CD4-positive, alpha-beta T cell (primary cell): ENCODE measurements at regions not wholly inside any gene's neighbourhood (a gene's known extent, or its start where the extent isn't known, plus 50 kb on each side); places are given as distances from the start of the nearest gene placed in this dataset.

Experiments
- ATAC-seq: fragments of 200-7000 bp; cut with Tn5 transposase; one replicate; pipeline ENCODE4 v1.10.0; 2022; ENCODE audit warnings: mild to moderate bottlenecking; ENCODE audit not compliant: poor library complexity
- CTCF ChIA-PET: fragments of 350-600 bp; sonication (Branson Sonifier 250); formaldehyde crosslinking; loops from one replicate; lab custom pipeline; 2021; ENCODE audit warnings: antibody characterized with exemption, inconsistent platforms; lab: Charles Lee
- POLR2A ChIA-PET: fragments of 350-600 bp; sonication (Branson Sonifier 250); formaldehyde crosslinking; loops from one replicate; lab custom pipeline; 2021; ENCODE audit warnings: antibody characterized with exemption, inconsistent platforms; lab: Charles Lee
- DNase-seq, 14 experiments: peaks; one replicate each; pipeline ENCODE4 v3.0.0-alpha.2; 2013 to 2020; ENCODE audit warnings: mixed read lengths in 2 of 14
- H3K27ac ChIP-seq, 2 donors: one replicate each; pipeline versions ENCODE4 v1.5.1 to v1.7.0; 2013; ENCODE audit warnings: low read length in 2 of 2, low read depth in 1 of 2, mild to moderate bottlenecking in 1 of 2
- H3K27me3 ChIP-seq, 2 experiments: 1 replicate in 1 of 2; 2 replicates in 1 of 2; pipeline versions ENCODE4 v1.6.1 to v1.7.0; 2013; ENCODE audit warnings: low read length in 2 of 2, control low read depth in 1 of 2, mild to moderate bottlenecking in 1 of 2, moderate library complexity in 1 of 2; ENCODE audit not compliant: insufficient read depth in 2 of 2, control insufficient read depth in 1 of 2
- H3K36me3 ChIP-seq: one replicate; pipeline ENCODE4 v1.6.1; 2013; ENCODE audit warnings: low read length, control low read depth; ENCODE audit not compliant: insufficient read depth
- H3K4me1 ChIP-seq: one replicate; pipeline ENCODE4 v1.6.1; 2013; ENCODE audit warnings: low read length, control low read depth; ENCODE audit not compliant: insufficient read depth
- H3K4me3 ChIP-seq: one replicate; pipeline ENCODE4 v1.5.1; 2013; ENCODE audit warnings: mild to moderate bottlenecking, low read length, moderate library complexity
- H3K9me3 ChIP-seq, 2 experiments: 1 replicate in 1 of 2; 2 replicates in 1 of 2; pipeline versions ENCODE4 v1.6.1 to v1.7.0; 2013; ENCODE audit warnings: low read length in 2 of 2, mild to moderate bottlenecking in 2 of 2, control low read depth in 1 of 2, moderate library complexity in 1 of 2; ENCODE audit not compliant: control insufficient read depth in 1 of 2, insufficient read depth in 1 of 2
- H3K27ac Mint-ChIP-seq: one replicate; pipeline ENCODE4 v1.8.0; 2020; ENCODE audit warnings: mixed read lengths
- H3K27me3 Mint-ChIP-seq: one replicate; pipeline ENCODE4 v1.8.0; 2021; ENCODE audit warnings: mixed read lengths
- H3K36me3 Mint-ChIP-seq: one replicate; pipeline ENCODE4 v1.8.0; 2021; ENCODE audit warnings: low read depth, mixed read lengths
- H3K4me1 Mint-ChIP-seq: one replicate; pipeline ENCODE4 v1.8.0; 2021; ENCODE audit warnings: low read depth, mixed read lengths
- H3K4me3 Mint-ChIP-seq: one replicate; pipeline ENCODE4 v1.8.0; 2020; ENCODE audit warnings: mild to moderate bottlenecking, mixed read lengths
- H3K9me3 Mint-ChIP-seq: one replicate; pipeline ENCODE4 v1.8.0; 2020; ENCODE audit warnings: mixed read lengths
- intact Hi-C, 2 experiments: fragments of 100-400 bp; cut with DNase I in 1 of 2; cut with micrococcal nuclease in 1 of 2; formaldehyde crosslinking; loops; one replicate each; pipeline versions ENCODE4 v1.15.1 to v1.9.0; 2023 to 2025; cut with DNase I, micrococcal nuclease
- TF ChIP-seq, protein P1 (sequence below): fragments of 200-600 bp; IDR thresholded peaks from one replicate; pipeline ENCODE4 v1.8.0; 2022; ENCODE audit warnings: antibody characterized with exemption, mild to moderate bottlenecking

DNA sequence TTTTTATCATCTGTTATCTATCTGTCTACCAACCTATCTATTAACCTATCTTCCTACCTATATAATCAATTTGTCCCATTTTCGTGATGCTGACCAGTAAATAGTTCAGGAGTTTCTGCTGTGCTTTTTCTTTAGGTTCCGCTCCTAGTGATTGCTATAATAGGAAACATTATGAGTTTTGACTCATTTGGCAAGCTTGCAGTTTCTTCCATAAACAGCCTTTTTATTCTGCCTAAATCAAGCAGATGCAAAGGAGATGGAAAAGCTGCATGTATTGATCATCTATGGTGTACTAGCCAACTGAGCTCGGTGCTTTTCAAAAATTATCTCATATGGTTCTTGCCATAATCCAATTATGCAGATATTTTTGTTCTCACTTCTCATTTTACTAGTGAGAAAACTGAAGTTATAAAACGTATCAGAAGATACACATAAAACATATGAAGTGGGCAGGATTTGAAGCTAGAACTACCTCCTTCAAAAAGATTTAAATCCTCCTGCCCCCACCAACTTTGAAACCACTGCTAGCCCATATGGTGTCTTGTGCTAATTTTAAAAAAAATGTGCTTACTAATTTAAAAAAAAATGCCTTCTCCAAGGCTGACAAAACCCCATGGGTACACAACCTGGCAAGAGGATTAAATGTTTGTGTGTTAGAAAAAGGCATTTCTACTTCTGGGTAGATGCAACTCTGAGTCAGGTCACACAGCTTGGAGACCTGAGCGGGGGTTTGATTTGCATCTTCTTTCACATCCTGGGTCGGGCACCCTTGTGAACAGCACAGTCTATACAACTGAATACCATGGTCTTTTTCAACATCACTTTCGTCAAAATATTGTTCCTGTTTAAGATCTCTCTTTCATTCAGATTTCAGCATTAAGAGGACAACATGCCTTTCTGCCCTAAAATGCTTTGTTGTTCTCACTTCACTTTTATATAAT lies 267.0 kb downstream of the CHL1 start:
- H3K4me1 ChIP-seq, result no peaks in the 10 kb centered on the region
- H3K36me3 Mint-ChIP-seq, result no peaks in the 10 kb centered on the region
- CTCF ChIA-PET, result no interaction called here
- ATAC-seq (no peak), DNase-seq (no peak)
- intact Hi-C loops, result no loop called here
- no peaks in the 10 kb centered on the region for H3K9me3 Mint-ChIP-seq
- no peak overlapping the region for H3K27ac Mint-ChIP-seq
- no peak overlapping the region for H3K4me3 ChIP-seq
- H3K4me1 Mint-ChIP-seq, result no peaks in the 10 kb centered on the region
- no peaks in the 10 kb centered on the region for H3K9me3 ChIP-seq
- H3K4me3 Mint-ChIP-seq, result no peak overlapping the region
- POLR2A ChIA-PET, result no interaction called here
- H3K27me3 ChIP-seq, result no peaks in the 10 kb centered on the region
- H3K27me3 Mint-ChIP-seq, result no peaks in the 10 kb centered on the region
- H3K36me3 ChIP-seq, result no peaks in the 10 kb centered on the region
- TF ChIP-seq, protein P1, sequence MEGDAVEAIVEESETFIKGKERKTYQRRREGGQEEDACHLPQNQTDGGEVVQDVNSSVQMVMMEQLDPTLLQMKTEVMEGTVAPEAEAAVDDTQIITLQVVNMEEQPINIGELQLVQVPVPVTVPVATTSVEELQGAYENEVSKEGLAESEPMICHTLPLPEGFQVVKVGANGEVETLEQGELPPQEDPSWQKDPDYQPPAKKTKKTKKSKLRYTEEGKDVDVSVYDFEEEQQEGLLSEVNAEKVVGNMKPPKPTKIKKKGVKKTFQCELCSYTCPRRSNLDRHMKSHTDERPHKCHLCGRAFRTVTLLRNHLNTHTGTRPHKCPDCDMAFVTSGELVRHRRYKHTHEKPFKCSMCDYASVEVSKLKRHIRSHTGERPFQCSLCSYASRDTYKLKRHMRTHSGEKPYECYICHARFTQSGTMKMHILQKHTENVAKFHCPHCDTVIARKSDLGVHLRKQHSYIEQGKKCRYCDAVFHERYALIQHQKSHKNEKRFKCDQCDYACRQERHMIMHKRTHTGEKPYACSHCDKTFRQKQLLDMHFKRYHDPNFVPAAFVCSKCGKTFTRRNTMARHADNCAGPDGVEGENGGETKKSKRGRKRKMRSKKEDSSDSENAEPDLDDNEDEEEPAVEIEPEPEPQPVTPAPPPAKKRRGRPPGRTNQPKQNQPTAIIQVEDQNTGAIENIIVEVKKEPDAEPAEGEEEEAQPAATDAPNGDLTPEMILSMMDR, result no peak
- no peak overlapping the region for H3K27ac ChIP-seq

DNA sequence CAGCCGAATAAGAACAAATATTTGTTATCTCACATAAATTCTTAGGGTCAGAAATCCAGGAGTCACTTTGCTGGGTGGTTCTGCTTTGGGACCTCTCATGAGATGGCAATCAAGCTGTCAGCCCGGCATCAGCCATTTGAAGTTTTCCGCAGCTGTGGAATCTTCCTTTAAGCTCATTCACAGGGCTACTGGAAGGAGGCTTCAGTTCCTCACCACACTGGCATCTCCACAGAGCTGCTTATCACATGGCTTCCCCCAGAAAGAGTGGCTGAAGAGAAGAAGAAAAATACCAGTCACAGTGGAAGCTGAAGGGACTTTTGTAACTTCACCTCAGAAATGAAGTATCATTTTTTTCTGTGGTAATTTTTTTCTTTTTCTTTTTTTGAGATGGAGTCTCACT lies 267.7 kb downstream of the CHL1 start:
- DNase-seq, result no peak
- POLR2A ChIA-PET, result no interaction called here
- H3K4me1 Mint-ChIP-seq, result no peaks in the 10 kb centered on the region
- no peaks in the 10 kb centered on the region for H3K36me3 ChIP-seq
- intact Hi-C loops, result no loop called here
- H3K4me3 Mint-ChIP-seq, result no peak overlapping the region
- no peaks in the 10 kb centered on the region for H3K36me3 Mint-ChIP-seq
- ATAC-seq, result no peak
- no peaks in the 10 kb centered on the region for H3K27me3 ChIP-seq
- H3K4me3 ChIP-seq, result no peak overlapping the region
- no peaks in the 10 kb centered on the region for H3K9me3 Mint-ChIP-seq
- no peaks in the 10 kb centered on the region for H3K4me1 ChIP-seq
- CTCF ChIA-PET, result no interaction called here
- no peaks in the 10 kb centered on the region for H3K9me3 ChIP-seq
- no peaks in the 10 kb centered on the region for H3K27me3 Mint-ChIP-seq
- TF ChIP-seq, protein P1, result no peak
- H3K27ac ChIP-seq, result no peak overlapping the region
- H3K27ac Mint-ChIP-seq, result no peak overlapping the region

DNA sequence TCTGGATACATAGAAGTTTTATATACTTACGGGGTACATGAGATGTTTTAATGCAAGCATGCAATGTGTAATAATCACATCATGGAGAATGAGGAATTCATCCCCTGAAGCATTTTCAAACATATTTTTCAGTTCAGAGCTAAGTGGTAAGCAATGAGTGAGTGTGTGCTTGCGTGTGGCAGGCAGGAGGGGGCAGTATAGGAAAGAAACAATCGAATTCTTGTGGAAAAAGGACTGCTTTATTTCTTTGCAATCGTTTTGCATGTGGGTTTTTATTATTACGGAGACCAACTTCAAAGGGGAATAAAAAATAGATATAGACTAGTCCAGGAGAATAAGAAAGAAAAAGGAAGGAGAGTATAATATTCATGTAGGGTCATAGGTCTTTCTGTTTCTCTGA lies 271.6 kb downstream of the CHL1 start:
- Mint-ChIP-seq H3K4me1 (no peaks in the 10 kb centered on the region), H3K27me3 (no peaks in the 10 kb centered on the region), H3K27ac (no peak overlapping the region), H3K9me3 (peaks cover 8% of the 10 kb centered on the region), H3K4me3 (no peak overlapping the region), H3K36me3 (no peaks in the 10 kb centered on the region)
- Histone ChIP-seq H3K27me3 (no peaks in the 10 kb centered on the region), H3K36me3 (no peaks in the 10 kb centered on the region), H3K4me1 (no peaks in the 10 kb centered on the region), H3K4me3 (no peak overlapping the region), H3K27ac (no peak overlapping the region), H3K9me3 (peaks cover 4 to 5% of the 10 kb centered on the region in 2 experiments)
- POLR2A ChIA-PET, result no interaction called here
- CTCF ChIA-PET, result no interaction called here
- DNase-seq, result no peak
- TF ChIP-seq, protein P1, result no peak
- ATAC-seq, result no peak
- intact Hi-C loops, result no loop called here
